ENCODE measurements at regions not wholly inside any gene's neighbourhood (a gene's known extent, or its start where the extent isn't known, plus 50 kb on each side); places are given as distances from the start of the nearest gene placed in this dataset.

DNA sequence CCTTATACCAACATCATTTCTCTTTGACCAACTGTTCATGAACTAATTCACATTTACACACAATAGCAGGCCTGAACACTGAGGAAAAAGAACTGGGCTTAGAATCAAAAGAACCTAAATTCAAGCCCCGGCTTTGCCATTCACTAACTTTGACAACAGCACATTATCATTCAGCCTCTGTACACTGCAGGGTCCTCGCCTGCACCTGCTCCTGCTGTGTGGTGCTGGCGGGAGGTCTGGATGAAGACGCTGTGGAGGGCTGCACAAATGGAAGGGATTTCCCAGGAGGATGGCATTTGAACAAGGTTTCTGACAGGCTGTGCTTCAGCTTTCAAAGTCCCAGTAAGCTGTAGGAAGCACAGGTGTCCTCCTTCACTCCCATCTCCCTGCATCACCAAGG is 151.2 kb downstream of the ZDHHC21 start:
- TF ChIP-seq SP1 (IDR thresholded peaks at IDR 0.05) = no peak
- TF ChIP-seq FOXA1 (IDR thresholded peaks at IDR 0.05) = no peak
- no peak for TF ChIP-seq HDGF (IDR thresholded peaks at IDR 0.05; ENCODE audit: borderline replicate concordance)
- no peak for TF ChIP-seq LEF1 (IDR thresholded peaks at IDR 0.05; ENCODE audit: borderline replicate concordance)
- TF ChIP-seq SUZ12 (IDR thresholded peaks at IDR 0.05) = no peak
- no peak for TF ChIP-seq NFRKB (IDR thresholded peaks at IDR 0.05)
- no peak for TF ChIP-seq BHLHE40 (IDR thresholded peaks at IDR 0.05; ENCODE audit: borderline replicate concordance)
- no peak for TF ChIP-seq L3MBTL2 (conservative IDR thresholded peaks at IDR 0.05)
- TF ChIP-seq, protein P1, sequence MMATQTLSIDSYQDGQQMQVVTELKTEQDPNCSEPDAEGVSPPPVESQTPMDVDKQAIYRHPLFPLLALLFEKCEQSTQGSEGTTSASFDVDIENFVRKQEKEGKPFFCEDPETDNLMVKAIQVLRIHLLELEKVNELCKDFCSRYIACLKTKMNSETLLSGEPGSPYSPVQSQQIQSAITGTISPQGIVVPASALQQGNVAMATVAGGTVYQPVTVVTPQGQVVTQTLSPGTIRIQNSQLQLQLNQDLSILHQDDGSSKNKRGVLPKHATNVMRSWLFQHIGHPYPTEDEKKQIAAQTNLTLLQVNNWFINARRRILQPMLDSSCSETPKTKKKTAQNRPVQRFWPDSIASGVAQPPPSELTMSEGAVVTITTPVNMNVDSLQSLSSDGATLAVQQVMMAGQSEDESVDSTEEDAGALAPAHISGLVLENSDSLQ (IDR thresholded peaks at IDR 0.05) = no peak

Data from HEK293T (cell line).